SK-N-SH (cell line): ENCODE measurements at regions not wholly inside any gene's neighbourhood (a gene's known extent, or its start where the extent isn't known, plus 50 kb on each side); places are given as distances from the start of the nearest gene placed in this dataset.

Experiments
- CTCF ChIA-PET: fragments of 300-600, 350-600 bp; formaldehyde crosslinking; extraction: SDS; loops from one replicate; lab custom pipeline; 2021; lab: Yijun Ruan, JAX
- POLR2A ChIA-PET: fragments of 350-600 bp; sonication (Branson Sonifier 250); formaldehyde crosslinking; extraction: SDS; loops from one replicate; lab custom pipeline; 2020; ENCODE audit warnings: antibody characterized with exemption, inconsistent platforms; lab: Yijun Ruan, JAX
- DNase-seq: peaks from one replicate; pipeline ENCODE4 v3.0.0; 2012
- H2AFZ ChIP-seq: fragments of 200-600 bp; sonication (generic); 2 replicates; pipeline ENCODE4 v1.8.1; 2016; ENCODE audit warnings: antibody characterized with exemption, mild to moderate bottlenecking, low read depth
- H3F3A ChIP-seq: fragments of 200-600 bp; sonication (generic); replicated peaks from 2 replicates; pipeline ENCODE3; 2016; ENCODE audit warnings: antibody characterized with exemption, mild to moderate bottlenecking; ENCODE audit not compliant: insufficient read depth
- H3K27ac ChIP-seq, 2 experiments: fragments of 200-500 bp in 1 of 2; fragments of 200-600 bp in 1 of 2; sonication (Bioruptor generic) in 1 of 2; sonication (generic), shearing (Covaris generic) in 1 of 2; 2 replicates each; pipeline versions ENCODE4 v1.5.1 to v1.6.1; 2014 to 2016; ENCODE audit warnings: low read depth in 2 of 2, inconsistent platforms in 1 of 2, low read length in 1 of 2, mild to moderate bottlenecking in 1 of 2, mixed read lengths in 1 of 2
- H3K27me3 ChIP-seq: fragments of 200-600 bp; sonication (generic), shearing (Covaris generic); 2 replicates; pipeline ENCODE4 v1.6.1; 2016; ENCODE audit warnings: mixed run types; ENCODE audit not compliant: insufficient read depth
- H3K36me3 ChIP-seq, 2 experiments: fragments of 200-500 bp in 1 of 2; fragments of 200-600 bp in 1 of 2; sonication (Bioruptor generic) in 1 of 2; sonication (generic) in 1 of 2; replicated peaks in 1 of 2; 2 replicates each; pipeline versions ENCODE3 to v1.5.1; 2014 to 2016; ENCODE audit warnings: low read length in 1 of 2, mild to moderate bottlenecking in 1 of 2; ENCODE audit not compliant: insufficient read depth in 2 of 2, control insufficient read depth in 1 of 2
- H3K4me1 ChIP-seq, 2 experiments: fragments of 200-500 bp in 1 of 2; fragments of 200-600 bp in 1 of 2; sonication (Bioruptor generic) in 1 of 2; sonication (generic), shearing (Covaris generic) in 1 of 2; 2 replicates each; pipeline versions ENCODE4 v1.5.1 to v1.6.1; 2014 to 2016; ENCODE audit warnings: low read depth in 1 of 2, low read length in 1 of 2, mixed run types in 1 of 2; ENCODE audit not compliant: insufficient read depth in 2 of 2, control insufficient read depth in 1 of 2
- H3K4me2 ChIP-seq: fragments of 200-600 bp; sonication (generic), shearing (Covaris generic); 2 replicates; pipeline ENCODE4 v1.6.1; 2017; ENCODE audit warnings: mixed run types
- H3K4me3 ChIP-seq, 2 experiments: fragments of 200-500 bp in 1 of 2; fragments of 200-600 bp in 1 of 2; sonication (Bioruptor generic) in 1 of 2; sonication (generic), shearing (Covaris generic) in 1 of 2; 2 replicates each; pipeline versions ENCODE4 v1.5.1 to v1.8.1; 2014 to 2016; ENCODE audit warnings: low read depth in 2 of 2, inconsistent platforms in 1 of 2, low read length in 1 of 2, mild to moderate bottlenecking in 1 of 2, mixed read lengths in 1 of 2, moderate library complexity in 1 of 2
- H3K79me2 ChIP-seq: fragments of 200-600 bp; sonication (generic); 2 replicates; pipeline ENCODE4 v1.8.1; 2017; ENCODE audit warnings: mild to moderate bottlenecking; ENCODE audit not compliant: insufficient read depth
- H3K9ac ChIP-seq: fragments of 200-600 bp; sonication (generic); 2 replicates; pipeline ENCODE4 v1.6.1; 2017; ENCODE audit warnings: mixed run types
- H3K9me2 ChIP-seq: fragments of 200-600 bp; sonication (generic); 2 replicates; pipeline ENCODE4 v1.6.1; 2017; ENCODE audit warnings: mixed run types
- H3K9me3 ChIP-seq: fragments of 200-600 bp; sonication (generic); 2 replicates; pipeline ENCODE4 v1.6.1; 2017; ENCODE audit warnings: mixed run types, mild to moderate bottlenecking, moderate library complexity
- H4K20me1 ChIP-seq: fragments of 200-600 bp; sonication (generic); 2 replicates; pipeline ENCODE4 v1.6.1; 2017; ENCODE audit warnings: mild to moderate bottlenecking, mixed run types; ENCODE audit not compliant: insufficient read depth
- ELF1 ChIP-seq: IDR thresholded peaks from 2 replicates; pipeline ENCODE4 v1.4.0; 2012
- EP300 ChIP-seq, 2 experiments: IDR thresholded peaks; 2 replicates each; pipeline versions ENCODE4 v1.4.0 to v1.6.1; 2012; ENCODE audit warnings: borderline replicate concordance in 1 of 2, low read depth in 1 of 2, low read length in 1 of 2
- GATA2 ChIP-seq: sonication (generic); formaldehyde crosslinking; IDR thresholded peaks from 2 replicates; pipeline ENCODE4 v1.5.0; 2020; ENCODE audit warnings: mild to moderate bottlenecking, missing genetic modification reagents
- MXI1 ChIP-seq: IDR thresholded peaks from 2 replicates; pipeline ENCODE4 v1.6.1; 2012; ENCODE audit warnings: mild to moderate bottlenecking, low read depth, low read length, improper control_type of control experiment
- REST ChIP-seq: IDR thresholded peaks from 2 replicates; pipeline ENCODE4 v1.6.1; 2012; ENCODE audit warnings: mild to moderate bottlenecking, low read depth, low read length, moderate library complexity
- RFX5 ChIP-seq: IDR thresholded peaks from 2 replicates; pipeline ENCODE4 v1.6.1; 2012; ENCODE audit warnings: mild to moderate bottlenecking, improper control_type of control experiment, low read length
- RXRA ChIP-seq: IDR thresholded peaks from 2 replicates; pipeline ENCODE4 v1.4.0; 2012; ENCODE audit warnings: low read depth, mild to moderate bottlenecking, borderline replicate concordance
- TAF1 ChIP-seq: IDR thresholded peaks from 2 replicates; pipeline ENCODE4 v1.6.1; 2012; ENCODE audit warnings: low read depth, mild to moderate bottlenecking, low read length, moderate library complexity, borderline replicate concordance
- TEAD4 ChIP-seq: IDR thresholded peaks from 2 replicates; pipeline ENCODE4 v1.4.0; 2012; ENCODE audit warnings: mild to moderate bottlenecking, borderline replicate concordance; ENCODE audit not compliant: insufficient read depth
- USF1 ChIP-seq: IDR thresholded peaks from 2 replicates; pipeline ENCODE4 v1.4.0; 2012; ENCODE audit warnings: low read depth, borderline replicate concordance
- YY1 ChIP-seq: IDR thresholded peaks from 2 replicates; pipeline ENCODE4 v1.4.0; 2012; ENCODE audit warnings: low read depth, mild to moderate bottlenecking
- WGBS: methylation state at CpG from one replicate; pipeline ENCODE4 v1.1.6; 2017; ENCODE audit warnings: low lambda C conversion rate; 5-methylcytosine and 5-hydroxymethylcytosine counted together
- TF ChIP-seq, protein P1 (sequence below): IDR thresholded peaks from 2 replicates; pipeline ENCODE4 v1.4.0; 2012; ENCODE audit warnings: low read depth, borderline replicate concordance
- TF ChIP-seq, protein P2 (sequence below): fragments of 150-350 bp; IDR thresholded peaks from 2 replicates; pipeline ENCODE4 v1.6.1; 2016; ENCODE audit warnings: mild to moderate bottlenecking, low read depth, low read length
- TF ChIP-seq, protein P3 (sequence below): fragments of 200-600 bp; sonication (generic); IDR thresholded peaks from 2 replicates; pipeline ENCODE4 v1.6.1; 2017; ENCODE audit warnings: antibody characterized with exemption, mild to moderate bottlenecking, moderate library complexity
- TF ChIP-seq, protein P4 (sequence below): IDR thresholded peaks from 2 replicates; pipeline ENCODE4; 2012

DNA sequence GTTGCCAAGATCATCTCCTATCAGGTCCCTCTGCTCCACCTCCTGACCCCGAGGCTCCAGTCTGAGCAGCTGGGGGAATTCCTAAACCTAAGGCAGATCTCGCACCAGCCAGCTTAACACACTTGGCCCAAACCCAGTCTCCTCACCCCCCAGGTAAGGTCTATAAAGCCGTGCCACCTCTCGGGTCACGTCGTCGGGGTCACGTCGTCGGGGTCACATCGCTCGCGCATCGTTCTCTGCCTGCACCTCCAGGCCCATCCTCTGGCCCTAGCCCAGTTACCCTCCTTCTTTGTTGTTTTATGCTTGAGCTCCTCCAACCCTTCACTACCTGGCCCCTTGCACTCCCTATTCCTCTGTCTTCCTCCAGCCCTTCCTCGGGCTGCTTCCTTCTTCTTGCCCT lies 77.2 kb downstream of the CTSL start:
- H3K79me2 ChIP-seq: no peaks in the 10 kb centered on the region
- H3F3A ChIP-seq: no peaks in the 10 kb centered on the region
- H3K9me2 ChIP-seq: no peaks in the 10 kb centered on the region
- DNase-seq: no peak
- H4K20me1 ChIP-seq: no peaks in the 10 kb centered on the region
- no peak overlapping the region for H3K9ac ChIP-seq
- no peak overlapping the region for H3K27ac ChIP-seq
- H3K4me2 ChIP-seq: no peak overlapping the region
- no peaks in the 10 kb centered on the region for H3K36me3 ChIP-seq
- WGBS: 72% methylated on average over 15 of the region's 15 CpGs
- no peaks in the 10 kb centered on the region; a peak in 1 of 4 replicates for H3K4me1 ChIP-seq
- H3K4me3 ChIP-seq: no peak overlapping the region
- H3K9me3 ChIP-seq: no peaks in the 10 kb centered on the region
- CTCF ChIA-PET: interaction anchor here (4.0 kb wide), 1 partner anchor 10 kb away, joined by 19 read pairs; no protein-coding TSS in a partner anchor
- no peaks in the 10 kb centered on the region for H3K27me3 ChIP-seq
- no peak overlapping the region for H2AFZ ChIP-seq
- TF ChIP-seq MXI1: no peak
- no peak for TF ChIP-seq YY1
- TF ChIP-seq EP300 (IDR thresholded peaks at IDR 0.05; ENCODE audit: borderline replicate concordance in 1 of 2, low read depth in 1 of 2, low read length in 1 of 2): no peak
- TF ChIP-seq, all 33 proteins: peak for 0
- POLR2A ChIA-PET: no interaction called here

DNA sequence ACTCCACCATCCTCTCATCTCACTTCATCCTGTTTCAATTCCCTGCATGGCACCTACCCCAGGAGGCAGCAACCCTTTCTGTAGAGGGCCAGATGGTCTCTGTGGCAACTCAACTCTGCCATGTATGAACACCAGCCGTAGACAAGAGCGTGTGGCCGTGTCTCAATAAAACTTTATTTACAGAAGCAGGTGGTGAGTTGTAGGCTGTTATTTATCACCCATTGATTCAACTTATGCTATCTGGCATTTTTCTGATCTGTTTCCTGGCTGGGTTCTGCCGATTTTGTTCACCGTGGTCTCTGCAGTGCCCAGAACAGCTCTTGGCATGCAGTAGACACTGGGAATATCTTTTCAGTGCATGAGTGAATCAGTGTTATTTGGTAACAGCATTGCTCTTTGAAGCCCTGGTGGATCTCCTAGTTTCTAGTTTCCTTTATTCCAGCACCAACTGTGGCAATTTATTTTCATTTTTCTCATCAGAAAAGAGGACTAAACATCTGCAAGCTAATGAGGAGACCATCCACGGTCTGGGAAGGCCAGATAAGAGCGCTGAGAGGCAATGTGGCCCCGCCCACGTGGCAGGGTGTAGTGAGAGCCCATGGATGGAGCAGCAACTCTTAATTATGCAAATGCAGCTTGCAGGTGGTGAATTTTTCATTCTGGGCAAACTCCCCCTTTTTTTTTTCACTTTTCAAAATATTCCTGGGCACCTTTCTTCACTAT lies 77.9 kb downstream of the CTSL start:
- H3F3A ChIP-seq: no peaks in the 10 kb centered on the region
- no peaks in the 10 kb centered on the region for H4K20me1 ChIP-seq
- H3K27me3 ChIP-seq: no peaks in the 10 kb centered on the region
- H3K4me1 ChIP-seq: no peaks in the 10 kb centered on the region; a peak in 1 of 4 replicates
- H3K4me3 ChIP-seq: no peak overlapping the region
- no peaks in the 10 kb centered on the region for H3K36me3 ChIP-seq
- POLR2A ChIA-PET: no interaction called here
- WGBS: 40% methylated on average over 9 of the region's 9 CpGs
- H3K9me2 ChIP-seq: no peaks in the 10 kb centered on the region
- no peaks in the 10 kb centered on the region for H3K9me3 ChIP-seq
- no peak overlapping the region for H2AFZ ChIP-seq
- no peak overlapping the region for H3K27ac ChIP-seq
- no peaks in the 10 kb centered on the region for H3K79me2 ChIP-seq
- CTCF ChIA-PET: interaction anchor here (4.0 kb wide), 1 partner anchor 9 kb away, joined by 19 read pairs; no protein-coding TSS in a partner anchor
- no peak overlapping the region for H3K4me2 ChIP-seq
- no peak overlapping the region for H3K9ac ChIP-seq
- DNase-seq: no peak
- TF ChIP-seq, protein P1, sequence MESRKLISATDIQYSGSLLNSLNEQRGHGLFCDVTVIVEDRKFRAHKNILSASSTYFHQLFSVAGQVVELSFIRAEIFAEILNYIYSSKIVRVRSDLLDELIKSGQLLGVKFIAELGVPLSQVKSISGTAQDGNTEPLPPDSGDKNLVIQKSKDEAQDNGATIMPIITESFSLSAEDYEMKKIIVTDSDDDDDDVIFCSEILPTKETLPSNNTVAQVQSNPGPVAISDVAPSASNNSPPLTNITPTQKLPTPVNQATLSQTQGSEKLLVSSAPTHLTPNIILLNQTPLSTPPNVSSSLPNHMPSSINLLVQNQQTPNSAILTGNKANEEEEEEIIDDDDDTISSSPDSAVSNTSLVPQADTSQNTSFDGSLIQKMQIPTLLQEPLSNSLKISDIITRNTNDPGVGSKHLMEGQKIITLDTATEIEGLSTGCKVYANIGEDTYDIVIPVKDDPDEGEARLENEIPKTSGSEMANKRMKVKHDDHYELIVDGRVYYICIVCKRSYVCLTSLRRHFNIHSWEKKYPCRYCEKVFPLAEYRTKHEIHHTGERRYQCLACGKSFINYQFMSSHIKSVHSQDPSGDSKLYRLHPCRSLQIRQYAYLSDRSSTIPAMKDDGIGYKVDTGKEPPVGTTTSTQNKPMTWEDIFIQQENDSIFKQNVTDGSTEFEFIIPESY: no peak
- TF ChIP-seq, protein P2, sequence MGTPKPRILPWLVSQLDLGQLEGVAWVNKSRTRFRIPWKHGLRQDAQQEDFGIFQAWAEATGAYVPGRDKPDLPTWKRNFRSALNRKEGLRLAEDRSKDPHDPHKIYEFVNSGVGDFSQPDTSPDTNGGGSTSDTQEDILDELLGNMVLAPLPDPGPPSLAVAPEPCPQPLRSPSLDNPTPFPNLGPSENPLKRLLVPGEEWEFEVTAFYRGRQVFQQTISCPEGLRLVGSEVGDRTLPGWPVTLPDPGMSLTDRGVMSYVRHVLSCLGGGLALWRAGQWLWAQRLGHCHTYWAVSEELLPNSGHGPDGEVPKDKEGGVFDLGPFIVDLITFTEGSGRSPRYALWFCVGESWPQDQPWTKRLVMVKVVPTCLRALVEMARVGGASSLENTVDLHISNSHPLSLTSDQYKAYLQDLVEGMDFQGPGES: no peak
- no peak for TF ChIP-seq USF1
- TF ChIP-seq RXRA: no peak
- TF ChIP-seq, protein P3, sequence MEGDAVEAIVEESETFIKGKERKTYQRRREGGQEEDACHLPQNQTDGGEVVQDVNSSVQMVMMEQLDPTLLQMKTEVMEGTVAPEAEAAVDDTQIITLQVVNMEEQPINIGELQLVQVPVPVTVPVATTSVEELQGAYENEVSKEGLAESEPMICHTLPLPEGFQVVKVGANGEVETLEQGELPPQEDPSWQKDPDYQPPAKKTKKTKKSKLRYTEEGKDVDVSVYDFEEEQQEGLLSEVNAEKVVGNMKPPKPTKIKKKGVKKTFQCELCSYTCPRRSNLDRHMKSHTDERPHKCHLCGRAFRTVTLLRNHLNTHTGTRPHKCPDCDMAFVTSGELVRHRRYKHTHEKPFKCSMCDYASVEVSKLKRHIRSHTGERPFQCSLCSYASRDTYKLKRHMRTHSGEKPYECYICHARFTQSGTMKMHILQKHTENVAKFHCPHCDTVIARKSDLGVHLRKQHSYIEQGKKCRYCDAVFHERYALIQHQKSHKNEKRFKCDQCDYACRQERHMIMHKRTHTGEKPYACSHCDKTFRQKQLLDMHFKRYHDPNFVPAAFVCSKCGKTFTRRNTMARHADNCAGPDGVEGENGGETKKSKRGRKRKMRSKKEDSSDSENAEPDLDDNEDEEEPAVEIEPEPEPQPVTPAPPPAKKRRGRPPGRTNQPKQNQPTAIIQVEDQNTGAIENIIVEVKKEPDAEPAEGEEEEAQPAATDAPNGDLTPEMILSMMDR: no peak
- TF ChIP-seq TAF1: no peak
- TF ChIP-seq GATA2 (CRISPR knock-in tag): no peak
- no peak for TF ChIP-seq TEAD4
- TF ChIP-seq YY1: no peak
- TF ChIP-seq RFX5: no peak
- TF ChIP-seq, protein P4, sequence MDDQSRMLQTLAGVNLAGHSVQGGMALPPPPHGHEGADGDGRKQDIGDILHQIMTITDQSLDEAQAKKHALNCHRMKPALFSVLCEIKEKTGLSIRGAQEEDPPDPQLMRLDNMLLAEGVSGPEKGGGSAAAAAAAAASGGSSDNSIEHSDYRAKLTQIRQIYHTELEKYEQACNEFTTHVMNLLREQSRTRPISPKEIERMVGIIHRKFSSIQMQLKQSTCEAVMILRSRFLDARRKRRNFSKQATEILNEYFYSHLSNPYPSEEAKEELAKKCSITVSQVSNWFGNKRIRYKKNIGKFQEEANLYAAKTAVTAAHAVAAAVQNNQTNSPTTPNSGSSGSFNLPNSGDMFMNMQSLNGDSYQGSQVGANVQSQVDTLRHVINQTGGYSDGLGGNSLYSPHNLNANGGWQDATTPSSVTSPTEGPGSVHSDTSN: no peak
- no peak for TF ChIP-seq ELF1
- no peak for TF ChIP-seq REST
